Stimulated activated CD8-positive, alpha-beta memory T cell treated with anti-CD3 and anti-CD28 coated beads, Interleukin-2, amount 100 ng/mL, for 1 hour (primary cell): ENCODE measurements at regions not wholly inside any gene's neighbourhood (a gene's known extent, or its start where the extent isn't known, plus 50 kb on each side); places are given as distances from the start of the nearest gene placed in this dataset.

ENCODE experiments used
- DNase-seq, 2 donors: peaks; one replicate each; pipeline ENCODE4 v3.0.0-alpha.2; 2020; ENCODE audit warnings: low read depth in 2 of 2

DNA sequence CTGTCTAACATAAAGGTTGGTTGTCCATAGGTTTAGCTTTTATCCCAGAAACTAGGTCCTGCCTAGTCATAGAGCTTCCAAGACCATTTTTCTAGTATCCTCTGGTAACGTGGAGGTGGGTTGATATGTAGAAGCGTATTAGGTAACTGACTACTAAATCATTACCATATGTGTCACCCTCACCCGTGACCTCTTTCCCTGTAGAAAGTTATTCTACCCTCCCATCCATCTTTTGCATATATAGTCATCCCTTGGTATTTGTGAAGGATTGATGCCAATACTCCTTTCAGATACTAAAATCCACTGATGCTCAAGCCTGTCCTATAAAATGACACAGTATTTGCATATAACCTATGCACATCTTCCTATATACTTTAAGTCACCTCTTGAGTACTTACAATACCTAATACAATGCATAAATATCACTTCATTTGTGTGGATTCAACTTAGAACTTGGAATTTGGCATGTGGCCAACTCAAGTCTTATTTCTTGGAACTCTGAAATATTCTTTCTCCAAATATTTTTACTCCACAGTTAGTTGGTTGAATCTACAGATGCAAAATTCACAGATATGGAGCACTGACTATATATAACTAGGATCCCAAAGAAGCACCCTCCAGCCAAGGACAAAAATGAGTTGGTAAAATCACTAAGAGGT, 497.0 kb upstream of the TENM4 start:
- DNase-seq = no peak

DNA sequence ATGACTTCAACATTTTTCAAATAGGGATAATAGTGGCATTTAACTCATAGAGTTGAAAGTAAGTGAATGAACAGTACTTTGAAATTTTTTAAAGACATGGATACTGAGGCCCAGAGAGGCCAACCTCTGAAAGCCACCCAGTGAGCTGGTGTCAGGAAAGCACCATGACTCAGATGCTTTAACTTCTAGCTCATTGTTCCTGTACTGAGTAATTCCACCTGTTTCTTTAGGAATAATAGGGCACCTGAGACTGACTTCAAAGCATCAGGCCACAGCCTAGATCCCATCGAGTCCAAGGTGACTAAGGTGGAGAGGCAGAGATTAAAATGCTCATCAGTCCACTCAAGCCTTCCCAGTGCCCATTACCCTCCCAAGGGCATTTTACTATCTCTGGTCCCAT, 491.8 kb upstream of the TENM4 start:
- DNase-seq = no peak

GRCh38 chr11:79931692-79932091, 490.9 kb upstream of the TENM4 start:
- no peak for DNase-seq

GRCh38 chr11:79926707-79927106, 485.9 kb upstream of the TENM4 start:
- DNase-seq = no peak

DNA sequence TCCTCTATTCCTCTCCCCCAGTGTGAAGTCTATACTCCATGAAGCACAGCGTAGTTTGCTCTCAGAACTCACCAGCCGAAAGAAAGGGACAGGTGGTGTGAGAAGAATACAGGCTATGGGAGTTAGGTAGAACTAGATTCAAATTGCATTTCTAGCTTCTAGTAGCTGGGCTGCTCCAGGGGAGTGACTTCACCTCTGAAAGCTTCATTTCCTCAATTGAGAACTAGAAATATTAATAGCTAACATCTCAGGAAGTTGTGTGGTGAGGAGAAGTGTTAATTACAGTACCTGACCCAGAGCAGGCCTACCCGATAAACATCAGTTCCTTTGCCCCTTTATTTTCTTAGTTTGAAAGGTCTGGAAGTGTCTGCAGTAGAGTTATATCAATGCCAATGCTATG, 484.7 kb upstream of the TENM4 start:
- no peak for DNase-seq

- DNase-seq = no peak
These were observed 481.8 kb upstream of the TENM4 start for GRCh38 chr11:79922641-79923040.

- DNase-seq = no peak
These were observed 479.6 kb upstream of the TENM4 start for GRCh38 chr11:79920480-79920879.

GRCh38 chr11:79919350-79919749, 478.5 kb upstream of the TENM4 start:
- DNase-seq = no peak

- no peak for DNase-seq
These were observed 478.0 kb upstream of the TENM4 start for GRCh38 chr11:79918846-79919245.

- no peak for DNase-seq
These were observed 465.3 kb upstream of the TENM4 start for GRCh38 chr11:79906164-79906563.

GRCh38 chr11:79902493-79902892, 461.7 kb upstream of the TENM4 start:
- no peak for DNase-seq

GRCh38 chr11:79897896-79898295, 457.1 kb upstream of the TENM4 start:
- DNase-seq = no peak

DNA sequence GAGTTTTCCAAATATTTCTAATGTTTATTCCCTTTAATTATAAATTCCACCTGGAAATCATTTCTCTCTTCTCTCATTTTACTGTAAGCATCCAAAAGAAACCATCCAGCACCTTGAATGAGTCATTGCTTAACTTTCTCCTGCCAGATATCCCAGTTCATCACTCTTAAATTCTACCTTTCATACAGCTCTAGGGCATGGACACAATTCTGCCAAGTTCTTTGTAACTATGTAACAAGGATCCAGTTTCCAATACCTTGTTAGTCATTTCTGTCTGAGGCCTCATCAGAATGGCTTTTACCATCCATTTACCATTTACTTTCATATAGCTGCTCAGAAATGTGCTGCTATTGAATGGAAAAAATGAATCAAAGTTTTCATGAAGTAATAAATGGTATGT, 455.4 kb upstream of the TENM4 start:
- DNase-seq = no peak

DNA sequence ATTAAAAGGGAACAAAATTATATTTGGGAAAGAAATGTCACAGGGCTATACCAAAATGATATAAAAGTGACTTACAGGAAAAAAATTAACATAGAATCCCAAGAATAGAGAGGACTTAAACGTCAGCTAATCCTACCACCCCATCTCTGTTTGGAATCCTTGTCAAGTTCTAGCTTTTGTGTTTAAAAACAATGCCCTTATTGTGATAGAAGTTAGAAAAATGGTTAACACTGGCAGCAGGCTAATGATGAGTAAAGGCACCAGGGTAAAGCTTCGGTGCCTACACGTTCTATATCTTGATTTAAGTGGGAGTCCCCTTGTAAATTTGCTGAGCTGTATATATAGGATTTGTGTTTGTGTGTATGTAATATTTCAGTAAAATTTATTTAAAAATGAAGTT, 453.3 kb upstream of the TENM4 start:
- no peak for DNase-seq

DNA sequence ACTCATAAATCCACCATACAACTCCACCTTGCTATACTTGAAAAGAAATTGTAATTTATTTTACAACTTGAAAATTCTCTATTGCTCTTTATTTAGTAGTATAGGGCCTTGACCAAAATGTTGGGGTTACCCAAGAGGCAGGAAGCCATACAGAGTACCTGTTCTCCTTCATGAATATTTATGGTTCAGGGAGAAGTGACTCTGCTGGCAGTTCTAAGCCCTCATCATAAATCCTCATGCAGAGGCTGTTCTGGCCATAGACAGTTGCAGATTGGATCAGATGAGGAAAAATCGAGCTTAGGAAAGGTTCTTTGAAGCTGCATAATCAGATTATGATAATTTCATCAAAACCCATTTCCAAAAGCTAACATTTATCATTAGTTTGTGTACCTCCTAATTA, 449.4 kb upstream of the TENM4 start:
- no peak for DNase-seq

DNA sequence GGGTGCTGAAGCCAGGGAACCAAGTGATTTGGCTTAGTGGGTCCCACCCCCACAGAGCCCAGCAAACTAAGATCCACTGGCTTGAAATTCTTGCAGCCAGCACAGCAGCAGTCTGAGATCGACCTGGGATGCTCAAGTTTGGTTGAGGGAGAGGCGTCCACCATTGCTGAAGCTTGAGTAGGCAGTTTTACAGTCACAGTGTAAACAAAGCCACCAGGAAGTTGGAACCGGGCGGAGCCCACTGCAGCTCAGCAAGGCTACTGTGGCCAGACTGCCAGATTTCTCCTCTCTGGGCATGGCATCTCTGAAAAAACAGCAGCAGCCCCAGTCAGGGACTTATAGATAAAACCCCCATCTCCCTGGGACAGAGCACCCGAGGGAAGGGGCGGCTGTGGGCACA, 424.1 kb upstream of the TENM4 start:
- no peak for DNase-seq

DNA sequence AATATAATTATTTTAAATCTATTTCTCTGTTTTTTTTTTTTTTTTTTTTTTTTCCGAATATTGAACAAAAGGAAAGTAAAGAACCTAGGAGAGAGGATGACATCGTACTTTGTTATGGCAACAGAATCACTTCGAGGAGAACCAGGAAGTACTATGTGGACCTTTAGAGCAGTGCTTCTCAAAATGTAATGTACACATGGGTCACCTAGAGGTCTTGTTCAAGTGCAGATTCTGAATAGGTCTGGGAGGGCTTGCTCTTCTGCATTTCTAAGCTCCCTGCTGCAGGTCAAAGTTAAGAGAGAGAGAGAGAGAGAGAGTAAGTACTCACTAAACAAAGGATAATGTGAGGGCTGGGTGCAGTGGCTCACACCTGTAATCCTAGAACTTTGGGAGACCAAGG, 419.5 kb upstream of the TENM4 start:
- DNase-seq = no peak

GRCh38 chr11:79857377-79858214, 416.8 kb upstream of the TENM4 start:
- DNase-seq = no peak

- no peak for DNase-seq
These were observed 411.3 kb upstream of the TENM4 start for GRCh38 chr11:79852176-79852575.

DNA sequence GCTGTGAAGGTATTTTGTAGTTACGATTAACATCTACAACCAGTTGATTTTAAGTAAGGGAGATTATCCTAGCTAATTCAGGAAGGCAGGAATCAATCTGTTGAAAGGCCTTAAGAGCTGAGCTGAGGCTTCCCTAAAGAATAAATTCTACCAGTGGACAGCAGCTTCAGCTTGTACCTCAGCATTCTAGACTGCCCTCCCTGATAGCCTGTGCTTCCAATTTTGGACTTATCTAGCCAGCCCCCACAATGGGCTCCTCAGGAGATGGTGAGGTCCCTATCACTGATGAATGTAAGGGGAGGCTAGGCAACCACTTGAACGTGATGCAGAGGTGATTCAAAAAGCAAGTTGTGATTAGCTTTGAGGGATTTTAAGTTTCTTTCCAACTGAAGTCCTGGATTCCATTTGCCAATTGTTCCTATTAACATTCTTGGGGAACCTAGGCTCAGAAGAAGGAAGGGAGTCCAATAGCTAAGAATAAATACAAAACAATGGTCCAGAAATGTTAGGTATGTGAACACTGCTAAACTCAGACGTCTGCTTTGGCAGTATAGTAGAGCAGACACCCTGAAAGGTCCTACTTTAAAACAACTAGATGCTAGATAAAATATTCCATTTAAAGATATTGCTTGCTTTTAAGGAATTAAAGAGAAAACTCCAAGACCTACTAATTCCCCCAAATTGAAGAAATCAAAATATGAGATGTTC, 404.3 kb upstream of the TENM4 start:
- DNase-seq = no peak

DNA sequence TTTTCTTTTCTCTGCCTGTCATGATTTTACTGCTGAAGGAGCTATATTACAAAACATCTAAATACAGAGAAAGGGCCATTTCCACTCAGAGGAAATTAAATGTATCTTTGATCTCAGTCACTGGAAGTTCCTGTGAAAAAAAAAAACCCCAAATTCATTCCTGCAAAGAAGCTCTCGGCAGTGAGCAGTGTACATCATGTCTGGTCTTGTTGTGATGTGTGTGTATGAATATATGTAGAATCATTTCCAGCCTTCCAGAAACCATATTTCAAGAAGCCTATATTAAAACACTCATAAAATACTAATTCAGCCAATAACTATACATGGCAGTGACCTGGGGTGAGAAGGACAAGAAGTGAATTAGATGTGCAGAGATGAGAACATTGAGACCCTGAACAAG, 393.2 kb upstream of the TENM4 start:
- no peak for DNase-seq

GRCh38 chr11:79830446-79830845, 389.6 kb upstream of the TENM4 start:
- no peak for DNase-seq

DNA sequence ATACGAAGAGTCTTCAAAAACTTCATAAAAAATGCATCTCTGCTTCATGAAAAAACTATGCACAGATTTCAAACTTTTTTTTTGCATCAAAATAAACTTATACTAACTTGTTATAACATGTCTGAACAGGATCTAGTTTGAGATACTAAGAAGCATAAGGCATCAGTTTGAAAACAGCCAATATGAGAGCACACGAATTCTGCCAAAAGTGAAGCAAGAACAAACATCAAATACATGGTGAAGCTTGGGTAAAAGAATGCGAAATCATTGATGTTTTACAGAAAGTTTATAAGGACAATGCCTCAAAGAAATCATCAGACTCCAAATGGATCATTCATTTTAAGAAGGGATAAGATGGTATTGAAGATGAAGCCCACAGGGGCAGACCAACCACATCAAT, 389.1 kb upstream of the TENM4 start:
- no peak for DNase-seq
